Breast epithelium (tissue), 3 donors: ENCODE measurements at regions not wholly inside any gene's neighbourhood (a gene's known extent, or its start where the extent isn't known, plus 50 kb on each side); places are given as distances from the start of the nearest gene placed in this dataset.

Experiments
- CTCF ChIP-seq, 3 donors: fragments of 450-650 bp; IDR thresholded peaks; one replicate each; pipeline ENCODE4 v1.5.1; 2016 to 2017; ENCODE audit warnings: antibody characterized with exemption in 3 of 3, mild to moderate bottlenecking in 3 of 3, moderate library complexity in 3 of 3
- POLR2A ChIP-seq: fragments of 450-650 bp; IDR thresholded peaks from one replicate; pipeline ENCODE4 v1.6.1; 2016; ENCODE audit warnings: antibody characterized with exemption, mild to moderate bottlenecking, moderate library complexity
- POLR2AphosphoS5 ChIP-seq, 3 donors: sonication (generic); formaldehyde crosslinking; IDR thresholded peaks; one replicate each; pipeline ENCODE4 v1.6.1; 2017; ENCODE audit warnings: antibody characterized with exemption in 3 of 3

- no peak for TF ChIP-seq POLR2AphosphoS5 (IDR thresholded peaks at IDR 0.05)
- no peak for TF ChIP-seq CTCF (IDR thresholded peaks at IDR 0.05)
- TF ChIP-seq POLR2A: no peak
These were observed 152.5 kb downstream of the ZNF608 start for GRCh38 chr5:124593952-124594351.
